Nephron progenitor cell (in vitro differentiated cells): ENCODE measurements at regions not wholly inside any gene's neighbourhood (a gene's known extent, or its start where the extent isn't known, plus 50 kb on each side); places are given as distances from the start of the nearest gene placed in this dataset.

Experiments
- DNase-seq: peaks from one replicate; pipeline ENCODE4 v3.0.0; 2021
- H3K27ac Mint-ChIP-seq: 2 replicates; pipeline ENCODE4 v1.8.0; 2021; ENCODE audit warnings: mild to moderate bottlenecking, moderate library complexity, mixed read lengths
- H3K27me3 Mint-ChIP-seq: 2 replicates; pipeline ENCODE4 v1.8.0; 2021; ENCODE audit warnings: mild to moderate bottlenecking, low read depth, mixed read lengths; ENCODE audit not compliant: poor library complexity
- H3K36me3 Mint-ChIP-seq: 2 replicates; pipeline ENCODE4 v1.8.0; 2021; ENCODE audit warnings: low read depth, mixed read lengths
- H3K4me1 Mint-ChIP-seq: 2 replicates; pipeline ENCODE4 v1.8.0; 2021; ENCODE audit warnings: mixed read lengths
- H3K4me3 Mint-ChIP-seq: 2 replicates; pipeline ENCODE4 v1.8.0; 2021; ENCODE audit warnings: mild to moderate bottlenecking, moderate library complexity, mixed read lengths
- H3K9me3 Mint-ChIP-seq: 2 replicates; pipeline ENCODE4 v1.8.0; 2021; ENCODE audit warnings: mild to moderate bottlenecking, moderate library complexity, mixed read lengths
- CTCF ChIP-seq: fragments of 200-600 bp; sonication (generic); IDR thresholded peaks from 2 replicates; pipeline ENCODE4 v1.5.0; 2021; ENCODE audit warnings: antibody characterized with exemption

- Mint-ChIP-seq H3K4me3 (no peak overlapping the region), H3K9me3 (no peaks in the 10 kb centered on the region), H3K4me1 (no peaks in the 10 kb centered on the region), H3K27ac (no peak overlapping the region), H3K36me3 (no peaks in the 10 kb centered on the region), H3K27me3 (no peaks in the 10 kb centered on the region)
- DNase-seq, result no peak
- TF ChIP-seq CTCF, result no peak
These were observed 1241.1 kb upstream of the ZEB2 start for GRCh38 chr2:145760781-145761649.

DNA sequence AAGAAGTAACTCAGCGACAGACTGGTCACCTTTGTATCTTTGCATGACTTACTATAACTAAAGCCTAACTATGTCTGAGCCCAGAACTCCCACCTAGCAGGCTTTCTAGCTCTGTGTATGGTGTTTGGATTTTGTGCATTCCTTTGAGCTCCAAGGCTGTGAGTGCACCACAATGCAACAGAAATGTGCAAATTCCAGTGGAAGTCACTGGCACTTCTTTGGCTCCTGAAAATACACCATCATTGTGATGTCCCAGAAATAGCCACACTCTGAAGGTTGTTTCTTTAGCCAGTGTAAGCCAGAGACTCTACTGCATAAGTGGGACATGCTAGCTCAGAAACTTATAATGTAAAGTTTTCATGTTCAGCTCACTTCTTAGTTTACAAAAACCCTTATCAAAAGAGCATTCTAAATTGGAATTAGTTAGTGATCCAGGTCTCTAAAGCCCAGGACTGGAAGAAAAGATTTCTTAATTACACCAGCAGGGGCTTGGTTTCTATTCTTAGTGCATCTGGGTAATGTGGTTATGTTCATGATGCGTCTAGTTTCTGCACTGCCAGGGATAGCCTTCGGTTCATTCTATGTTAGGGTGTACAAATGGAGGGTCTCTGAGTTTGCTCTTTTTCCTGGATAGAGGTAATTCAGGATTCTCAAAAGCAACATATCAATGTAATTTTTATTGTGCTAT, 1239.5 kb upstream of the ZEB2 start:
- H3K4me1 Mint-ChIP-seq, result peaks cover 5% of the 10 kb centered on the region
- no peaks in the 10 kb centered on the region for H3K36me3 Mint-ChIP-seq
- no peak overlapping the region for H3K4me3 Mint-ChIP-seq
- DNase-seq, result no peak
- TF ChIP-seq CTCF, result no peak
- no peaks in the 10 kb centered on the region for H3K27me3 Mint-ChIP-seq
- no peak overlapping the region for H3K27ac Mint-ChIP-seq
- no peaks in the 10 kb centered on the region for H3K9me3 Mint-ChIP-seq

DNA sequence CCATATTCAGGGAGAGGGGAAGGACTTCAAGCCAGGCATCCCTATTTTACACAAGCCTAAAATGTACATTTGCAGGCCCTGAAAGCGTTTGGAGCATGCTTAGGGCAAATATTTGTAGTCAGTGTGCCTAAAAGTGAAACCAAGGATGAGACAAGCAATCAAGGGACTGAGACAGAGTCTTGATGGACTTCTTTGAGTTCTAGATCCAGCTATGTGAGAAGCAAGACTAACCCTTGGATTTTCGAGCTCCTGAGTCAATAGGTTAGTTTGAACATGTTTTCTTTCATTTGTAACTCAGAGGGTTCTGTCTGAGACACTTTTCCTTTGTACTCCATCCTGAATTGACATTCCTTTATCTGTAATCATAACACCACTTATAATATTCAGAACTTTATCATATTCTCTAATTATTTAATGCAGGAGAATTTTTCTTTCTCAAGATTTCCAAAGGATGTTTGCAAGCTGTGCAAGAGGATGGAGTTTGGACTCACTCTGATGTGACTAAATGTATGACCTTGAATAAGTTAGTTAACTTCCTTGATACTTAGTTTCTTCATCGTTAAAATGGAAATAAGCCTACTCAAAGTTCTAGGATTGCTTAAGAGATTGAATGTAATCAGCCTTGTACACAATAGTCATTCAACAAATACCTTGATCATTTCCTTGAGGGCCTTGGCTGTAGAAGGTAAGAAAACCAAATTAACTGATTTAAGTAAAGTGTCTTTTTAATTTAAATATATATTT, 1237.8 kb upstream of the ZEB2 start:
- Mint-ChIP-seq H3K27me3 (no peaks in the 10 kb centered on the region), H3K36me3 (no peaks in the 10 kb centered on the region), H3K4me3 (no peak overlapping the region), H3K4me1 (peaks cover 20% of the 10 kb centered on the region), H3K9me3 (no peaks in the 10 kb centered on the region), H3K27ac (no peak overlapping the region)
- no peak for DNase-seq
- no peak for TF ChIP-seq CTCF

GRCh38 chr2:145755019-145755837, 1235.3 kb upstream of the ZEB2 start:
- H3K36me3 Mint-ChIP-seq, result no peaks in the 10 kb centered on the region
- TF ChIP-seq CTCF, result no peak

DNA sequence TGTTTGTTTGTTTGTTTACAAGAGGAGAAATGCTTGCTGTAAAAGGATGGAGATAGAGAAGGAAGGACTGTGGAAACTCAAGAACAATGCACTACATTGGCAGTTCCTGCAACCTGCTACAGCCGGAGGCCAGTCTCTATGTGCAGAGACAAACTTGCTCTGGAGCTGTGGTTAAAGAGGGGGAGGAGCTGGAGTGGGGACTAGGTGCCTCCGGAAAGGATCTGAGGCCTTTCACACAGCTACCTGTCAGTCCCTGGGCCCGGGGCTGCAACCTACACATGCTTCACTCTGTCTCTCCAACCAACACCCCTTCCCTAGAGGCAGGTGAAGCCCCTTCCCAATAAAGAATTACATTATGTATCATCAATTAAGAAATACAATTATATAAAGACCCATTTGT, 1234.0 kb upstream of the ZEB2 start:
- no peak for TF ChIP-seq CTCF
- Mint-ChIP-seq H3K36me3 (no peaks in the 10 kb centered on the region), H3K27ac (no peak overlapping the region), H3K27me3 (no peaks in the 10 kb centered on the region), H3K4me1 (peaks cover 43% of the 10 kb centered on the region), H3K4me3 (no peak overlapping the region), H3K9me3 (no peaks in the 10 kb centered on the region)
- no peak for DNase-seq

More at GRCh38 chr2:145755019-145755837, 1235.3 kb upstream of the ZEB2 start:
- DNase-seq, result no peak
- Mint-ChIP-seq H3K9me3 (no peaks in the 10 kb centered on the region), H3K27ac (no peak overlapping the region), H3K27me3 (no peaks in the 10 kb centered on the region), H3K4me1 (peaks cover 43% of the 10 kb centered on the region), H3K4me3 (no peak overlapping the region)
